Osteoblast (primary cell): ENCODE measurements at regions not wholly inside any gene's neighbourhood (a gene's known extent, or its start where the extent isn't known, plus 50 kb on each side); places are given as distances from the start of the nearest gene placed in this dataset.

Experiments
- DNase-seq: peaks from one replicate; pipeline ENCODE4 v3.0.0; 2011; ENCODE audit warnings: low spot score, mixed read lengths; ENCODE audit not compliant: insufficient read length; ENCODE audit errors: missing footprints
- H2AFZ ChIP-seq: 2 replicates; pipeline ENCODE4 v1.6.0; 2011; ENCODE audit warnings: mild to moderate bottlenecking, low read length
- H3K27ac ChIP-seq: 2 replicates; pipeline ENCODE4 v1.5.1; 2011; ENCODE audit warnings: mild to moderate bottlenecking, low read depth, low read length, moderate library complexity
- H3K27me3 ChIP-seq: 2 replicates; pipeline ENCODE4 v1.6.0; 2012; ENCODE audit warnings: mild to moderate bottlenecking, control low read depth, inconsistent platforms, low read length, moderate library complexity; ENCODE audit not compliant: insufficient read depth
- H3K36me3 ChIP-seq: 2 replicates; pipeline ENCODE4 v1.5.1; 2011; ENCODE audit warnings: mild to moderate bottlenecking, low read length, control low read depth, moderate library complexity; ENCODE audit not compliant: insufficient read depth
- H3K4me1 ChIP-seq: 2 replicates; pipeline ENCODE4 v1.5.1; 2011; ENCODE audit warnings: mild to moderate bottlenecking, low read length, control low read depth, moderate library complexity; ENCODE audit not compliant: insufficient read depth
- H3K4me2 ChIP-seq: 2 replicates; pipeline ENCODE4 v1.6.0; 2011; ENCODE audit warnings: mild to moderate bottlenecking, low read length; ENCODE audit not compliant: insufficient read depth
- H3K4me3 ChIP-seq: fragments of 200-600 bp; sonication (generic); 3 replicates; pipeline ENCODE4 v1.5.1; 2012; ENCODE audit warnings: mild to moderate bottlenecking, low read length, inconsistent platforms; ENCODE audit not compliant: insufficient read depth
- H3K79me2 ChIP-seq: 2 replicates; pipeline ENCODE4 v1.6.0; 2012; ENCODE audit warnings: mild to moderate bottlenecking, low read length, control low read depth, inconsistent platforms; ENCODE audit not compliant: insufficient read depth
- H3K9me3 ChIP-seq: 2 replicates; pipeline ENCODE4 v1.5.1; 2011; ENCODE audit warnings: low read depth, low read length, control low read depth
- H4K20me1 ChIP-seq: 2 replicates; pipeline ENCODE4 v1.6.0; 2012; ENCODE audit warnings: mild to moderate bottlenecking, low read length, control low read depth; ENCODE audit not compliant: insufficient read depth
- TF ChIP-seq, protein P1 (sequence below): IDR thresholded peaks from 2 replicates; pipeline ENCODE4 v1.5.1; 2011; ENCODE audit warnings: mild to moderate bottlenecking, low read depth, low read length, moderate library complexity; ENCODE audit errors: extremely low read depth

DNA sequence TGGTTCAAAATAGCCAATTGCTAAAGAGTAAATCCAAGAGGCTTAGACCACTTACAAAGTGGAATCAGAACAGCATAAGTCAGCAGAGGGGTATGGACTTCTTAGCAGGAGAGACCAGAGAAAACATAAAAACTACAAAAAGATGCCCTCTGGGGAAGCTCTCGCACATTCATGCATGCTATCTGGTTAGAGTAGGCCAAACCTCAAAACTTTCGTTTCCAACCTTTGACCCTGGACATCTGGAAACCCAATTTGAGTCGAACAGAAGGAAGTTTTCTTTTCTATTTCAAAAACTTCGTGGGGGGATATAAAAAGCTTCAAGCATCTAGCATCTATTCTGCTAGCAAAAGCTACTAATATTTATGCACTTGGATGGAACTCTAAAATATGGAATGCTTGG is 523.9 kb upstream of the AGTR1 start:
- Histone ChIP-seq H3K9me3 (no peaks in the 10 kb centered on the region), H3K4me1 (peaks cover 15% of the 10 kb centered on the region), H3K36me3 (no peaks in the 10 kb centered on the region), H3K27me3 (no peaks in the 10 kb centered on the region), H2AFZ (peak overlapping the region; percentile 2), H3K27ac (no peak overlapping the region), H4K20me1 (no peaks in the 10 kb centered on the region), H3K4me2 (peak overlapping the region; percentile 56), H3K79me2 (no peaks in the 10 kb centered on the region), H3K4me3 (no peak overlapping the region)
- TF ChIP-seq, protein P1, sequence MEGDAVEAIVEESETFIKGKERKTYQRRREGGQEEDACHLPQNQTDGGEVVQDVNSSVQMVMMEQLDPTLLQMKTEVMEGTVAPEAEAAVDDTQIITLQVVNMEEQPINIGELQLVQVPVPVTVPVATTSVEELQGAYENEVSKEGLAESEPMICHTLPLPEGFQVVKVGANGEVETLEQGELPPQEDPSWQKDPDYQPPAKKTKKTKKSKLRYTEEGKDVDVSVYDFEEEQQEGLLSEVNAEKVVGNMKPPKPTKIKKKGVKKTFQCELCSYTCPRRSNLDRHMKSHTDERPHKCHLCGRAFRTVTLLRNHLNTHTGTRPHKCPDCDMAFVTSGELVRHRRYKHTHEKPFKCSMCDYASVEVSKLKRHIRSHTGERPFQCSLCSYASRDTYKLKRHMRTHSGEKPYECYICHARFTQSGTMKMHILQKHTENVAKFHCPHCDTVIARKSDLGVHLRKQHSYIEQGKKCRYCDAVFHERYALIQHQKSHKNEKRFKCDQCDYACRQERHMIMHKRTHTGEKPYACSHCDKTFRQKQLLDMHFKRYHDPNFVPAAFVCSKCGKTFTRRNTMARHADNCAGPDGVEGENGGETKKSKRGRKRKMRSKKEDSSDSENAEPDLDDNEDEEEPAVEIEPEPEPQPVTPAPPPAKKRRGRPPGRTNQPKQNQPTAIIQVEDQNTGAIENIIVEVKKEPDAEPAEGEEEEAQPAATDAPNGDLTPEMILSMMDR = no peak
- DNase-seq = no peak

DNA sequence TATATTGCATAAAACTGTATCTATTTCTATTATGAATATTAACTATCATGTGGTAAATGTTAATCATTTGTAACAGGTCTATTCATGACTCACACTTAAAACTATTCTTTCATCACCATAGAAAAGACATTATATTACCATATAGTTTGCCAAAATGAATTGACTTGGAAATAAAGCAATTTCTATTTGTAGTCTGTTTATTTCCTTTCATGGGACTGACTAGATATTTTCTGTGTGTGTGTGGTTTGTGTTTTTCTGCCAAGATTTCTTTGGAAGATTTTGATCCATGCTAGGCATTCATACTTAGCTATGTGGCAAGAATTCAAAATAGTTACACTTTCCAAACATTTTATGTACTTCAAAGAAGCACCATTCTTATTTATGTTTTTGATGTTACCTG is 522.5 kb upstream of the AGTR1 start:
- Histone ChIP-seq H3K27me3 (no peaks in the 10 kb centered on the region), H4K20me1 (no peaks in the 10 kb centered on the region), H3K27ac (no peak overlapping the region), H3K79me2 (no peaks in the 10 kb centered on the region), H3K4me3 (no peak overlapping the region), H3K4me1 (peaks cover 15% of the 10 kb centered on the region), H3K9me3 (no peaks in the 10 kb centered on the region), H3K36me3 (no peaks in the 10 kb centered on the region), H2AFZ (no peak overlapping the region), H3K4me2 (no peak overlapping the region)
- no peak for DNase-seq
- TF ChIP-seq, protein P1 = no peak

DNA sequence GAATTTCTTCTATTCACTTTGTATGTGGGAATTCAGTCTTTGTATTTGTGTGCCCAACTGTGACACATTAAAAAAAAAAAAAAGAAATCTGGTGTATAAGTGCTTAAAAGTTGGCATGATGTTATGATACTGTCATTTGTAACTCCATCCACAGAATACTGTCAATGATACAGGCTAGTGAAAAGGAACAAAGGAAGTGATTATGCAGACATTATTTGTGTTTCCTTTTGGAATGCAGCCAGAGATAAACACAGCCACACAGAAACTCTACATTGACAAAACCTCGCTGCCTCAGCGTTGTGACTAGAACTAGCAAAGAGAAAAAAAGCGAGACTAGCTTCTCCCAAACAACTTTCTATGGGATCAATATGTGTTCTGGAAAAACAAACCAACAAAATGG is 519.2 kb upstream of the AGTR1 start:
- TF ChIP-seq, protein P1 = no peak
- no peak overlapping the region for H3K4me2 ChIP-seq
- H3K27ac ChIP-seq = no peak overlapping the region
- no peaks in the 10 kb centered on the region for H4K20me1 ChIP-seq
- no peaks in the 10 kb centered on the region for H3K9me3 ChIP-seq
- no peaks in the 10 kb centered on the region for H3K36me3 ChIP-seq
- H2AFZ ChIP-seq = no peak overlapping the region
- no peak for DNase-seq
- no peaks in the 10 kb centered on the region for H3K27me3 ChIP-seq
- no peak overlapping the region for H3K4me3 ChIP-seq
- H3K4me1 ChIP-seq = peaks cover 14% of the 10 kb centered on the region
- H3K79me2 ChIP-seq = no peaks in the 10 kb centered on the region

DNA sequence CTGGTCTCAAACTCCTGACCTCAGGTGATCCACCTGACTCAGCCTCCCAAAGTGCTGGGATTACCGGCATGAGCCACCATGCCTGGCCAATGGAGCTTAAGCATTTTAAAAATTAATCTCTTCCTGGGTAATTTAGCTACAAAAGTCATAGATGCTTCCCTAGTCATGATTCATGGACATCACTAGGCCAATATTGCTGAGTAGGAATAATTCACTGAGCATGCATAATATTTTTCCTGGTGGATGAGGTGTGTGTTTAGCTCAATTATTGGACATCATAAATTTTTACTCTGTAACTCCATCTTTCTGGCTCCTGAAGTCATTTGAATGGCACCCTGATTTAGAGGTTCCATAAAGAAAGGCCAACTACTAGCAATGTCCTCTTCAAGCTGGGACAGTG is 512.9 kb upstream of the AGTR1 start:
- Histone ChIP-seq H3K4me3 (no peak overlapping the region), H3K4me2 (no peak overlapping the region), H3K36me3 (no peaks in the 10 kb centered on the region), H2AFZ (no peak overlapping the region), H3K9me3 (no peaks in the 10 kb centered on the region), H4K20me1 (no peaks in the 10 kb centered on the region), H3K27me3 (no peaks in the 10 kb centered on the region), H3K27ac (no peak overlapping the region), H3K4me1 (no peaks in the 10 kb centered on the region), H3K79me2 (no peaks in the 10 kb centered on the region)
- no peak for DNase-seq
- TF ChIP-seq, protein P1 = no peak
